ENCODE measurements at regions not wholly inside any gene's neighbourhood (a gene's known extent, or its start where the extent isn't known, plus 50 kb on each side); places are given as distances from the start of the nearest gene placed in this dataset.
"Not testable (repeated sequence)": the region's sequence is repeated elsewhere in the genome, so short reads cannot be mapped to it uniquely, and the experiment has no call there.

- DNase-seq (ENCODE audit: low read depth in 2 of 2) = not testable (repeated sequence)
Observed at GRCh38 chr2:209299478-209299877, 124.4 kb upstream of the MAP2 start.

- DNase-seq (ENCODE audit: low read depth in 2 of 2) = not testable (repeated sequence)
Observed at GRCh38 chr2:209300766-209301165, 123.1 kb upstream of the MAP2 start.

GRCh38 chr2:209305026-209305425, 118.8 kb upstream of the MAP2 start:
- no peak for DNase-seq (ENCODE audit: low read depth in 2 of 2)

- no peak for DNase-seq (ENCODE audit: low read depth in 2 of 2)
Observed at GRCh38 chr2:209305746-209306196, 118.1 kb upstream of the MAP2 start.

GRCh38 chr2:209307161-209308001, 116.5 kb upstream of the MAP2 start:
- DNase-seq (ENCODE audit: low read depth in 2 of 2) = no peak

- no peak for DNase-seq (ENCODE audit: low read depth in 2 of 2)
Observed at GRCh38 chr2:209308415-209308814, 115.4 kb upstream of the MAP2 start.

GRCh38 chr2:209311948-209312347, 111.9 kb upstream of the MAP2 start:
- no peak for DNase-seq (ENCODE audit: low read depth in 2 of 2)

- DNase-seq (ENCODE audit: low read depth in 2 of 2) = not testable (repeated sequence)
Observed at GRCh38 chr2:209312450-209312849, 111.4 kb upstream of the MAP2 start.

GRCh38 chr2:209314653-209315052, 109.2 kb upstream of the MAP2 start:
- DNase-seq (ENCODE audit: low read depth in 2 of 2) = peak in 1 of 2 donors; percentile 10

- DNase-seq (ENCODE audit: low read depth in 2 of 2) = no peak
Observed at GRCh38 chr2:209316141-209316540, 107.7 kb upstream of the MAP2 start.

GRCh38 chr2:209321076-209321475, 102.8 kb upstream of the MAP2 start:
- DNase-seq (ENCODE audit: low read depth in 2 of 2) = no peak

GRCh38 chr2:209321581-209321980, 102.3 kb upstream of the MAP2 start:
- no peak for DNase-seq (ENCODE audit: low read depth in 2 of 2)

GRCh38 chr2:209322041-209322440, 101.8 kb upstream of the MAP2 start:
- DNase-seq (ENCODE audit: low read depth in 2 of 2) = no peak

- no peak for DNase-seq (ENCODE audit: low read depth in 2 of 2)
Observed at GRCh38 chr2:209322905-209323512, 100.8 kb upstream of the MAP2 start.

GRCh38 chr2:209323738-209324137, 100.1 kb upstream of the MAP2 start:
- no peak for DNase-seq (ENCODE audit: low read depth in 2 of 2)

GRCh38 chr2:209324281-209324680, 99.6 kb upstream of the MAP2 start:
- no peak for DNase-seq (ENCODE audit: low read depth in 2 of 2)

- peak; percentile 26 to 61 for DNase-seq (ENCODE audit: low read depth in 2 of 2)
Observed at GRCh38 chr2:209331291-209331844, 92.5 kb upstream of the MAP2 start.

GRCh38 chr2:209334188-209335017, 89.4 kb upstream of the MAP2 start:
- peak; percentile 34 to 62 for DNase-seq (ENCODE audit: low read depth in 2 of 2)

GRCh38 chr2:209340522-209340921, 83.3 kb upstream of the MAP2 start:
- no peak for DNase-seq (ENCODE audit: low read depth in 2 of 2)

GRCh38 chr2:209344349-209344748, 79.5 kb upstream of the MAP2 start:
- DNase-seq (ENCODE audit: low read depth in 2 of 2) = no peak

- no peak for DNase-seq (ENCODE audit: low read depth in 2 of 2)
Observed at GRCh38 chr2:209348433-209348832, 75.4 kb upstream of the MAP2 start.

GRCh38 chr2:209351636-209352035, 72.2 kb upstream of the MAP2 start:
- DNase-seq (ENCODE audit: low read depth in 2 of 2) = no peak

Measured in dermis microvascular lymphatic vessel endothelial cell (primary cell).